ENCODE measurements at regions not wholly inside any gene's neighbourhood (a gene's known extent, or its start where the extent isn't known, plus 50 kb on each side); places are given as distances from the start of the nearest gene placed in this dataset.

DNA sequence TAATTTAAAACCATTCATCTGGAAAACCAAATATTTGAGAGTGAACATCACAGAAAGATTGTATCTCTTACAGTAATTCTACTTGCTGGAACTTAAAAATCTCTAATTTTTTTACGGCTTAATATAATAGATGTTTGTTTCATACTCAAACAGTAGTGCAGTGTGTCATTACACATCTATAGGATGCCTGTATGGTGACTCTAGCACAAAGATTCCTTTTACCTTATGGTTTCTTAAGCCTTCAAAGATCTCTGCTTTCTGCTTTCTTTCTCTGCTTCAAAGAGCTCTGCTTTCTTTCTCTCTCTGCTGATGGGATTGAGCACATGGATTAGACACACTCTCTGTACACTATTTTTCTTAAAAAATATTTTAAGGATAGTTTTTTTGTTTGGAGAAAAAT, 374.0 kb upstream of the CDH9 start:
- Histone ChIP-seq H3K36me3 (no peaks in the 10 kb centered on the region), H3K27me3 (no peaks in the 10 kb centered on the region), H3K27ac (replicated peaks in 1 of 4) (no peak overlapping the region), H3K4me1 (no peaks in the 10 kb centered on the region), H3K9me3 (no peaks in the 10 kb centered on the region), H3K4me3 (no peak overlapping the region)
- intact Hi-C loops (cut with DNase I): no loop called here
- no peak for TF ChIP-seq EP300 (IDR thresholded peaks at IDR 0.05)
- TF ChIP-seq, protein P1, sequence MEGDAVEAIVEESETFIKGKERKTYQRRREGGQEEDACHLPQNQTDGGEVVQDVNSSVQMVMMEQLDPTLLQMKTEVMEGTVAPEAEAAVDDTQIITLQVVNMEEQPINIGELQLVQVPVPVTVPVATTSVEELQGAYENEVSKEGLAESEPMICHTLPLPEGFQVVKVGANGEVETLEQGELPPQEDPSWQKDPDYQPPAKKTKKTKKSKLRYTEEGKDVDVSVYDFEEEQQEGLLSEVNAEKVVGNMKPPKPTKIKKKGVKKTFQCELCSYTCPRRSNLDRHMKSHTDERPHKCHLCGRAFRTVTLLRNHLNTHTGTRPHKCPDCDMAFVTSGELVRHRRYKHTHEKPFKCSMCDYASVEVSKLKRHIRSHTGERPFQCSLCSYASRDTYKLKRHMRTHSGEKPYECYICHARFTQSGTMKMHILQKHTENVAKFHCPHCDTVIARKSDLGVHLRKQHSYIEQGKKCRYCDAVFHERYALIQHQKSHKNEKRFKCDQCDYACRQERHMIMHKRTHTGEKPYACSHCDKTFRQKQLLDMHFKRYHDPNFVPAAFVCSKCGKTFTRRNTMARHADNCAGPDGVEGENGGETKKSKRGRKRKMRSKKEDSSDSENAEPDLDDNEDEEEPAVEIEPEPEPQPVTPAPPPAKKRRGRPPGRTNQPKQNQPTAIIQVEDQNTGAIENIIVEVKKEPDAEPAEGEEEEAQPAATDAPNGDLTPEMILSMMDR (IDR thresholded peaks at IDR 0.05): no peak
- TF ChIP-seq POLR2AphosphoS5 (IDR thresholded peaks at IDR 0.05): no peak
- TF ChIP-seq POLR2A (IDR thresholded peaks at IDR 0.05; ENCODE audit: low read depth): no peak
- 68% methylated on average over 1 of the region's 1 CpG for WGBS
- DNase-seq (ENCODE audit: extremely low spot score): no peak

DNA sequence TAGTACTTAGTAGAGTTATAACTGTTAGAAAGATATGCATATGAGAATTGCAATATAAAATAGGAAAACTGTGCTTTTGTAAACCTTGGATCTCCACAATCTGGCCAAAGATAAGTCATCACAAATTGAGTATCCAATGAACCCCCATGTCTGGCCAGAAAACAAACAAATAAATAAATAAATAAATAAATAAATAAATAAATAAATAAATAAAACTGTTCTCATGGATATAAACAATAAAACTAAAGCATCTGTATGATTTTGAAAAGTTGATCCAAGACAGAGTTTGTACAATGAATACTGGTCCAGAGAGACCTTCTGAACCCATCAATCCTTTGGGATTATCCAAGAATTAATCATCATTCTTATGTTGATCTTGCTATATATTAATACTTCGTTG, 367.6 kb upstream of the CDH9 start:
- 88% methylated on average over 1 of the region's 1 CpG for WGBS
- Histone ChIP-seq H3K9me3 (no peaks in the 10 kb centered on the region), H3K36me3 (no peaks in the 10 kb centered on the region), H3K27ac (replicated peaks in 1 of 4) (no peak overlapping the region), H3K27me3 (no peaks in the 10 kb centered on the region), H3K4me1 (no peaks in the 10 kb centered on the region), H3K4me3 (no peak overlapping the region)
- intact Hi-C loops (cut with DNase I): no loop called here
- TF ChIP-seq POLR2AphosphoS5 (IDR thresholded peaks at IDR 0.05) (no peak), EP300 (IDR thresholded peaks at IDR 0.05) (no peak), POLR2A (IDR thresholded peaks at IDR 0.05; ENCODE audit: low read depth) (no peak)
- TF ChIP-seq, protein P1 (IDR thresholded peaks at IDR 0.05): no peak
- DNase-seq (ENCODE audit: extremely low spot score): no peak

DNA sequence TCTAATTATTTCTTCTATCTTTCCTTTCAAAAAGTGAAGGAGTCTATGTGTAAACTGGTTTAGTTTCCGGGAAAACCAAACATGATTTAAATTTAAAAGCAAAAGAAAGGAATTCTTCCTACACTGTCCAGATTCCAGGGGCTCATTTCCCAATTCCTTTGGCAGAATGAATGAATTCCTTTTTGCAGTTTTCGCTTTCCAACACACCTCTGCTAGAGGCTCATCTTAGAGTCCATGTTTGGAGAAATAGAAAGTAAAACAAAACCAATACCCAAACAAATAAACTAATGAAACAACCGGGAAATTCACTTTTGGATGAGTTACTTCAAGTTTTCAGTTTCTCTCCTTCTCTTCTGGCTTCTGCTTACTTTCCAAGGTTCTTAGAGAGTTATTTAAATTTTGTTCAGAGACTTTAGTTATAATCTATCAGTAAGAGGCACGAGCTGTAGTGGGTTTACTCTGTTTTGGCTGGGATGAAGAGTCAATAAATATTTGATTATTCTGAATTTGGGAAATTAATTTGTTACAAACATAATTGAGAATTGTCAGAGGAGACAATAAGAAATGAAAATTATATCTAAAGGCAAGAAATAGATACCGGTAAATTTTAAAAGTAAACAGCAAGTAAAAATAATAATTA, 365.0 kb upstream of the CDH9 start:
- no peaks in the 10 kb centered on the region for H3K4me1 ChIP-seq
- intact Hi-C loops (cut with DNase I): no loop called here
- H3K36me3 ChIP-seq: no peaks in the 10 kb centered on the region
- H3K4me3 ChIP-seq: no peak overlapping the region
- H3K27ac ChIP-seq (replicated peaks in 1 of 4): no peak overlapping the region
- DNase-seq (ENCODE audit: extremely low spot score): no peak
- TF ChIP-seq POLR2AphosphoS5 (IDR thresholded peaks at IDR 0.05) (no peak), EP300 (IDR thresholded peaks at IDR 0.05) (no peak), POLR2A (IDR thresholded peaks at IDR 0.05; ENCODE audit: low read depth) (no peak)
- TF ChIP-seq, protein P1 (IDR thresholded peaks at IDR 0.05): no peak
- no peaks in the 10 kb centered on the region for H3K27me3 ChIP-seq
- peaks cover 0 to 4% (median 0%) of the 10 kb centered on the region in 4 donors for H3K9me3 ChIP-seq
- 69% methylated on average over 5 of the region's 5 CpGs for WGBS

DNA sequence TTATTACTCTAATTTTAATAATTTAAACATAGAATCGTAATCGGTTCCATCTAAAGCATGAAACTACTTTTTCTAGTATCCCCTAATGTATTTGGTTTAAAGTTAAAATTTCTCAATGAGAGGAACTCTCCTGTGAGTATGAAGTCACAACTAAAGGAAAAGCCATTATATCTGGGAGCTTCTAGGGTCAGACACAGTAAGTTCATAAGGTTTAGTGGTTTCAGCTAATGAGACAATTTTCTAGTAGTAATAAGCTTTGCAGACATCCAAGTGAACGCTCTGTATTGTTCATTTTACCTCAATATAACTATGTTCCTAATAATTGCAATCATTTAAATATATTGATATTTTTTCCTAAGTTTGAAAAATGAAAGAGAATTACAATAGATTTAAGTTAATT, 364.4 kb upstream of the CDH9 start:
- Histone ChIP-seq H3K9me3 (peaks cover 0 to 4% (median 0%) of the 10 kb centered on the region in 4 donors), H3K27ac (replicated peaks in 1 of 4) (no peak overlapping the region), H3K4me3 (no peak overlapping the region), H3K4me1 (no peaks in the 10 kb centered on the region), H3K36me3 (no peaks in the 10 kb centered on the region), H3K27me3 (no peaks in the 10 kb centered on the region)
- no peak for DNase-seq (ENCODE audit: extremely low spot score)
- WGBS: 80% methylated on average over 3 of the region's 3 CpGs
- intact Hi-C loops (cut with DNase I): no loop called here
- TF ChIP-seq POLR2A (IDR thresholded peaks at IDR 0.05; ENCODE audit: low read depth) (no peak), POLR2AphosphoS5 (IDR thresholded peaks at IDR 0.05) (no peak)

DNA sequence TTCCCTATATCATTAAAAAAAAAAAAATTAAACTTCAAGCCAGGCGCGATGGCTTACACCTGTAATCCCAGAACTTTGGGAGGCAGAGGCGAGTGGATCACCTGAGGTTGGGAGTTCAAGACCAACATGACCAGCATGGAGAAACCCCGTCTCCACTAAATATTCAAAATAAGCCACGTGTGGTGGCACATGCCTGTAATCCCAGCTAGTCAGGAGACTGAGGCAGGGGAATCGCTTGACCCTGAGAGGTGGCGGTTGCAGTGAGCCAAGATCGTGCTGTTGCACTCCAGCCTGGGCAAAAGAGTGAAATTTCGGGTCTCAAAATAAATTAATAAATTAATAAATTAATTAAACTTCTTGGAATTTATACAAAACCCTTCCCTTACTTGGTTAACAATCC, 358.6 kb upstream of the CDH9 start:
- no peak for TF ChIP-seq POLR2AphosphoS5 (IDR thresholded peaks at IDR 0.05)
- no peak for TF ChIP-seq POLR2A (IDR thresholded peaks at IDR 0.05; ENCODE audit: low read depth)
- TF ChIP-seq, protein P1 (IDR thresholded peaks at IDR 0.05): no peak
- no peak for TF ChIP-seq EP300 (IDR thresholded peaks at IDR 0.05)
- intact Hi-C loops (cut with DNase I): no loop called here
- Histone ChIP-seq H3K36me3 (no peaks in the 10 kb centered on the region), H3K9me3 (peaks cover 0 to 4% (median 0%) of the 10 kb centered on the region in 4 donors), H3K4me1 (no peaks in the 10 kb centered on the region), H3K27me3 (no peaks in the 10 kb centered on the region), H3K27ac (replicated peaks in 1 of 4) (no peak overlapping the region), H3K4me3 (no peak overlapping the region)
- 87% methylated on average over 9 of the region's 9 CpGs for WGBS
- no peak for DNase-seq (ENCODE audit: extremely low spot score)
